AML-193 (cell line): ENCODE measurements at regions not wholly inside any gene's neighbourhood (a gene's known extent, or its start where the extent isn't known, plus 50 kb on each side); places are given as distances from the start of the nearest gene placed in this dataset.
"Not testable (repeated sequence)": the region's sequence is repeated elsewhere in the genome, so short reads cannot be mapped to it uniquely, and the experiment has no call there.

Source experiments
- DNase-seq, 2 experiments: peaks; one replicate each; lab custom pipeline; 2025; lab: John Stamatoyannopoulos, UW

DNA sequence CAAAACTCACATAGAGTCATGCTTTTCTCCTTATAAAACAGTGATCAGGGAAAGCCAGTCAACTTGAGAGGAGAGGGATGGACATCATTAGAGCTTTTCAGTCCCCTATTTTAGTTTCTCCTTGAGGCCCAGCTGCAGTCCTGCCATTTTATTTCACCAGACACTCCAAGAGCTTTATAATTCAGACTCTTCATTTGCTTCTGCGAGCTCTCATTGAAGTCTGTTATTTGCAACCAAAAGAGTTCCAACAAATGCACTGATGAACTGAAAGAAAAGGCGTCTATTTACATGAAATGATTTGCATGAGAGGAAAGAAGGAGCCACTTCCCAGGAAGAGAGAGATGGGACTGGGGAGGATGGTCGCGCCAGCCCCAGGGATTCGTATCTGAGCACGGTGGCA is 86.8 kb downstream of the NDUFA12 start:
- peak in 1 of 2 experiments; percentile 0 for DNase-seq

DNA sequence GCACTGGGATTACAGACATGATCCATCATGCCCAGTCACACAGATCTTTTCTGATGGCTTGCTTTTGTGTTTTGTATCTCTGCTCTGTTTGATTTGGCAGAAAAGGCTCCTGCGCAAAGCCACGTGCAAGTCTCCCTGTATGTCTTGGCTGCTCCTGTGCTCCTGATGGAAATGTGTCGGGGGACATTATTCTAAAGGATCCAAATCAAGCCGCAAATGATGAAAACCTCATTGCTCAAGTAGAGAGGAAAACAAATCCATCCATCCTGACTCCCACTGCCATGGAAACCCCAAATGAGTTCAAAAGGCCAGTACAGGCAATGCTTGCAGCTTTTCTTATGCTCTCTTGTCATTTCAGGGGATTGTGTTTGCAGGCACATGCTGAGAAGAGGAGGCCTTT is 93.8 kb downstream of the NDUFA12 start:
- DNase-seq = no peak

DNA sequence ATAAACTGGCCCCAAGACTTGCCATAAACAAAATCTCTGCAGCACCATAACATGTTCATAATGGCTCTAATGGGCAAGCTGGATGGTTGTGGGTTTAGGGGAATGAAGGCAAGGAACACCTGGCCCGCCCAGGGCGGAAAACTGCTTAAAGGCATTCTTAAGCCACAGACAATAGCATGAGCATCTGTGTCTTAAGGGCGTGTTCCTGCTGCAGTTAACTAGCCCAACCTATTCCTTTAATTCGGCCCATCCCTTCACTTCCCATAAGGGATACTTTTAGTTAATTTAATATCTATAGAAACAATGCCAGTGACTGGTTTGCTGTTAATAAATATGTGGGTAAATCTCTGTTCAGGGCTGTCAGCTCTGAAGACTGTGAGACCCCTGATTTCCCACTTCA is 97.7 kb downstream of the NDUFA12 start:
- not testable (repeated sequence) for DNase-seq

GRCh38 chr12:94900496-94900895 is 103.0 kb downstream of the NDUFA12 start:
- no peak for DNase-seq

DNA sequence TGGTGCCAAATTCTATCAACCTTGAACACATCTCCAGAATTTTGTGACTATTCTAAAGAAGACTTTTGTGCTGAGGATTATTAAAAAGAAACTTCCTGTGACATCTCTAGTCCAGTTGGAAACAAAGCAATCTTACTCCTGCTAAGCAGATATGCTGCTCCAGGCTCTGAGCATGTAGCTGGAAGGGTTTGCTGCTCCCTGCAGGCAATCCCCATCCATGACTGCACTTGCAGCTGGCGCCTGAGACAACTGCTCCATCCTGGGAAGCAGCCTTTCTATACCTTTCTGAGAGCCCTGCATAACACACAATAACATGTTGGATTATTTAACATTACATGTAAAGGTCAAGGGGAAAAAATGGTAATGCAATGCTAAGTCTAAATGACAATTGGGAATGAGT is 105.1 kb downstream of the NDUFA12 start:
- no peak for DNase-seq

DNA sequence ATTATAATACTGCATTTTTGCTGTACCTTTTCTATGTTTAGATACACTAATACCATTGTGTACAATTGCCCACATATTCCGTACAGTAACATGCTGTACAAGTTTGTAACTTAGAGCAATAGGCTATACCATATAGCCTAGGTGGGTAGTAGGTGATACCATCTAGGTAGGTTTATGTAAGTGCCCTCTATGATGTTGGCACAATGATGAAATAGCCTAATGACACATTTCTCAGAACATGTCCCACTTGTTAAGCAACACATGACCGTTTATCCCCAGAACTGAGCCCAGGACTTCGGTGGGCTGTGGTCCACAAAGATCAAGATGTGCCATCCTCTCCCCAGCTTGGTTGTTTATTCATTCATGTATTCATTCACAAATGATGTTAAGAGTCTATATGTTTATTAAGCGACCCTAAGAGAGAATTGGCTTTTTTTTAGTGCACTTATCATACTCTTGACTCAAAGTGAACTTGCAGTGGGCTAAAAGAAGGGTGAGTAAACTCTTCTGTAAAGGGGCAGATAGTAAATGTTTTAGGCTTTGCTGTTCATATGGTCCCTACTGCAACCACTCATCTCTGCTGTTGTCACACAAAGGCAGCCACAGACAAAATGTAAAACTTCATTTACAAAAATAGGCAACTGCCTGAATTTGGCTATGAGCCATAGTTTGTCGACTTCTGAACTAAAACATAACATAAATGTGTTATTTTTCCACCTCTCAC is 110.8 kb downstream of the NDUFA12 start:
- no peak for DNase-seq

GRCh38 chr12:94889445-94890210 is 113.9 kb downstream of the NDUFA12 start:
- DNase-seq = no peak

GRCh38 chr12:94879542-94879941 is 124.0 kb downstream of the NDUFA12 start:
- no peak for DNase-seq

DNA sequence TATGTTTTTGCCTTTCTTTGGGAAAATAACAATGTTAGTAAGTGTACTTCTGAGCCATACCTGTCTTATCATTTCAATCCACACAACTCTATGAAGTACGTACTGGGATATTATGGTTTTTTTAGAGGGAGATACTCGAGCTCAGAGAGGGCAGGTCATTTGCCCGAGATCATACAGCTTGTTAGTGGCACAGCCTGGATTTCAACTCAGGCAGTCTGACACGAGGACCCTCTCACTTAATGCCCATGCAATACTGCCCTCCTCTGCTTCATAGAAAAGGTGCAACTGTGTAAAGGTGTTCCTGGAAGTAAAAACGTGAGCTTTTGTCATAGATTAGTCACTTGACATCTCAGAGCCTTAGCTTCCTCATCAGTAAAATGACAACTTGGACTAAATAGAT is 128.0 kb downstream of the NDUFA12 start:
- no peak for DNase-seq

GRCh38 chr12:94874518-94875302 is 128.8 kb downstream of the NDUFA12 start:
- DNase-seq = no peak

DNA sequence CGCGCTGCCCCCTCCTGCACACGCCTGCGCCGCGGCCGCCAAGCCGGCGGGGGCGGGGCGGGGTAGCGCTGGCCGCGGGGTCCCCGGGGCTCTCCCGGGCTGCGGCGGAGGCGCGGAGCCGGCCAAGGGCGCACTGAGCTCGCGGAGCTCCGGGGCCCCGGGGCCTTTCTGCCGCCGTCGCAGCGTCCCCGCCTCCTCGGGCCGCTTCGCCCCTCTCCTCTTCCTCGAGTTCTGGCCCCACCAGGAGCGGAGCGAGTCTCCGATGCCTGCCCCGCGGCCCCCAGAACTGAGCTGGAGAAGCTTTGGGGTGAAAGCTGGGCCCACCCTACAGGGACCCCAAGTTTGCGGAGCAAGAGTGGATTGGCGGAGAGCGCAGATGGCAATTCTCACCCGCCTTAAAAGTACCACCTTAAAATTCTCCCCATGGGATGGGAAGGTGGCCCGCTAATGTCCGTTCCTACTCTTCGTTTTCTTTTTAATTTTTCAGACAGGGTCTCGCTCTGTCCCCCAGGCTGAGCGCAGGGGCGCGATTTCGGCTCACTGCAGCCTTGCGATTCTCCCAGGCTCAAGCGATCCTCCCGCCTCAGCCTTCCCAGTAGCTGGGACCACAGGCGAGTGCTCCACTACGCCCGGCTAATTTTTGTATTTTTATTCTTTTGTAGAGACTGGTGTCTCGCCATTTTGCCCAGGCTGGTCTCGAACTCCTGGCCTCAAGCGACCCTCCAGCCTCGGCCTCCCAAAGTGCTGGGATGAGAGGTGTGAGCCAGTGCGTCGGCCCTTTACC is 129.6 kb downstream of the NDUFA12 start:
- DNase-seq = no peak

DNA sequence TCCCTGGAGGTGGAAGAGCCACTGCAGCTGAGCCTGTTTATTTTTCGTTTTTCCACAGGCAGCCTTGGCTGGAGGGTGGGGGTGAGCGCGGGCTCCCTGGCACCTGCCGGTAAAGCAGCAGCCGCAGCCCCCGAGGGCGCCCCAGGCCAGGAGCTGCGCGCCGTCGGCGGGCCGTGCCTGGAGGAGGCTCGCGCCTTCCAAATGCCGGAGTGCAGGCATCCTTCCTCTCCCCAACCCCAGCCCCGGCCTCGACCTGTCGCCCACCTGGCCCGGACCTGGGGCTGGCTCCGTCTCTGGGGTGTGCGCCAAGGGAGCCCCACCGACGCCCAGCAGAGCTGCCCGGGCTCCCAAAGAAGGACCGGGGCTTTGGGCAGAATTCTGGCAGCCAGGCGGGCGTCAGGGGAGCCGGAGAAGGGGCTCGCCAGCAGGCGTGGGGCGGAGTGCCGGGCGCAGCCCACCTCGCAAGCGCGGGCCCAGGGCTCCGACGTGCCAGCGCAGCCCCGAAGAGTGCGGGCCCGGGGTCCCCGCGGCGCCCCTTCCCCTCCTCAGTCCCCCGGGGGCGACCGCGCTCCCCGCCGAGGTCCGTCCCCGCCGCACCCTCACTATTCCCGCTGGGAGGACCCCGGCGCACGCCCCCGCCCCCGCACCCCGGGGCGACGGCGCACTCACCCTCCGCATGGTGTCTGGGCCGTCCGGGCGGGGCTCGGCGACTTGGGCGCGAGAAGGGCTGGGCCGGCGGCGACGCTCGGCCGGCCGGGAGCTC is 130.3 kb downstream of the NDUFA12 start:
- DNase-seq = no peak

GRCh38 chr12:94872671-94872970 is 130.9 kb downstream of the NDUFA12 start:
- no peak for DNase-seq

- DNase-seq = no peak
These were observed 131.4 kb downstream of the NDUFA12 start for GRCh38 chr12:94872007-94872653.

DNA sequence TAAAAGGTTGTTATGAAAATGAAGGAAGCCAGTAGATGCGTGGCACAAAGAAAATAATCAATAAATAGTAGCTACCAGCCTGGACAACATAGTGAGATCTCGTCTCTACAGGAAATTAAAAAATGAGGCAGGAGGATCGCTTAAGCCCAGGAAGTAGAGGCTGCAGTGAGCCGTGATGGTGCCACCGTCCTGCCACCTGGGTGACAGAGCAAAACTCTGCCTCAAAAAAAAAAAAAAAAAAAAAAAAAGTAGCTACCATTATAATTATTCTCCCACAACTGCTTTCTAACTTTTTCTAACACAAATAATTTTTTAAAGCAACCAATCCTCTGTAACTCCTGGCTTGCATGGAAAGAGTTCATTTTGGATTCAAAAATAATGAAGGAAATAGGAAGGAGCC is 133.0 kb downstream of the NDUFA12 start:
- DNase-seq = no peak

- DNase-seq = no peak
These were observed 135.3 kb downstream of the NDUFA12 start for GRCh38 chr12:94868161-94868560.

GRCh38 chr12:94867066-94867855 is 136.2 kb downstream of the NDUFA12 start:
- no peak for DNase-seq

DNA sequence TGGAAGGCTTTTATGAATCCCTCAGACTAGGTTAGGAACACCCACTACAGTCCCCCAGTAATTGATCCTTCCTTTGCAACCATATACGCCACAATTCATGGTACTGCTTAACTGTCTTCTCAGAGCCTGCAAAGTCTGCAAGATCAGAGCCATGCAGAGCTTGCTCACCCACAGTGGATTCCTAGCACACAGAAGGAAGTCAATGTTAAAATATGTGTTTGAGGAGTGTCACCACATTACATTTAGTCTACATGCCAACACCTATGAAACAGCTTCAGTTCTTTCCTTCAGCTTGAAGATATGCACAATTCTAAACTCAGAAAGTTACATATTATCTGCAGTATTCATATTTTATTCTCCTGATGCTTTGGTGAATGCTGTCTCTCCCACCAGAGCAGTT is 138.5 kb downstream of the NDUFA12 start:
- no peak for DNase-seq

DNA sequence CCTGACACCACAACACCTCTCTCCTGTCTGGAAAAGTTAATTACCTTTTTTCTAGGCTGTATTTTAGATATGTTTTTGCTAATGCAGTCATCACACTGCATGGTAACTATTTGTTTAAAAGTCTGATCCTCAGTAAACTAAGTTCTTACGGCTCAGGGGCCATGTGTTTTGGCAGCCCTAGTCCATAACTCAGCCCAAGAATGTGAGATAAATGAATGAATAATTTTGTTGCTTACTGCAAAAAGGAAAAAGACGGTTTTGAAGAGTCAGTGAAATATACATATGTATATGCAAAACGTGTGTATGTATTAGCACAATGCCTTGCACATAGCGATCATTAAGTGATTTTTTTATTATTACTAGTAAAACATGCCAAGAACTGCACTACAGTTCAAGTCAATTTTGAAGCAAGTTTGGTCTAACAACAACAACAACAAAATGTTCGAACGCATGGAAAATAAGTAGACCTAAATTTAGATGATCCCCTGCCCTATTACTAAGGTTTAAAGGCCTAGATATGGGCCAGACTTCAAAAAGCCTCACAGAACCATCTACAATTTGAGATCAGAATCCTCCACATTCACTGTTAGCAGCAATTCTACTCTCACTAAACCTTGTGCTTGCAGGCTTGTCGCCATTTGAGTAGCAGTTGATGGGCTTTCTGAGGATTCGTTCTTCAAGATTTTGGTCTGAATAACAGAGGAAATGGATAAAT is 140.0 kb downstream of the NDUFA12 start:
- DNase-seq = no peak
